Endodermal cell (in vitro differentiated cells): ENCODE measurements at regions not wholly inside any gene's neighbourhood (a gene's known extent, or its start where the extent isn't known, plus 50 kb on each side); places are given as distances from the start of the nearest gene placed in this dataset.
A peak's percentile ranks its signal among the peaks of the same experiment; 100 is the strongest.

ENCODE experiments used
- DNase-seq: peaks from one replicate; pipeline ENCODE4 v3.0.0-alpha.2; 2017
- H3K27ac ChIP-seq: 2 replicates; pipeline ENCODE4 v1.5.1; 2013; ENCODE audit warnings: mild to moderate bottlenecking, low read depth, low read length, moderate library complexity
- H3K27me3 ChIP-seq: 2 replicates; pipeline ENCODE4 v1.6.1; 2013; ENCODE audit warnings: mild to moderate bottlenecking, low read length, moderate library complexity; ENCODE audit not compliant: insufficient read depth, control insufficient read depth, poor library complexity, severe bottlenecking
- H3K36me3 ChIP-seq: 2 replicates; pipeline ENCODE4 v1.7.0; 2013; ENCODE audit warnings: mild to moderate bottlenecking, low read length, moderate library complexity; ENCODE audit not compliant: control insufficient read depth, insufficient read depth
- H3K4me1 ChIP-seq: one replicate; pipeline ENCODE4 v1.7.0; 2013; ENCODE audit warnings: low read length; ENCODE audit not compliant: control insufficient read depth, insufficient read depth
- H3K4me3 ChIP-seq: 2 replicates; pipeline ENCODE4 v1.5.1; 2013; ENCODE audit warnings: mild to moderate bottlenecking, low read length, moderate library complexity
- H3K9ac ChIP-seq: 2 replicates; pipeline ENCODE4 v1.6.1; 2013; ENCODE audit warnings: mild to moderate bottlenecking, low read length, moderate library complexity; ENCODE audit not compliant: poor library complexity, severe bottlenecking; ENCODE audit errors: extremely low read depth
- H3K9me3 ChIP-seq: 2 replicates; pipeline ENCODE4 v1.6.1; 2013; ENCODE audit warnings: mild to moderate bottlenecking, low read length, moderate library complexity; ENCODE audit not compliant: control insufficient read depth
- H3K27ac Mint-ChIP-seq: 2 replicates; pipeline ENCODE4 v1.8.0; 2020; ENCODE audit warnings: mixed read lengths
- H3K27me3 Mint-ChIP-seq: 2 replicates; pipeline ENCODE4 v1.8.0; 2021; ENCODE audit warnings: mild to moderate bottlenecking, mixed read lengths; ENCODE audit not compliant: insufficient read depth
- H3K36me3 Mint-ChIP-seq: 2 replicates; pipeline ENCODE4 v1.8.0; 2020; ENCODE audit warnings: low read depth, mixed read lengths
- H3K4me1 Mint-ChIP-seq: 2 replicates; pipeline ENCODE4 v1.8.0; 2020; ENCODE audit warnings: mixed read lengths
- H3K4me3 Mint-ChIP-seq: 2 replicates; pipeline ENCODE4 v1.8.0; 2020; ENCODE audit warnings: mild to moderate bottlenecking, moderate library complexity, mixed read lengths
- H3K9me3 Mint-ChIP-seq: 2 replicates; pipeline ENCODE4 v1.8.0; 2020; ENCODE audit warnings: mild to moderate bottlenecking, mixed read lengths
- WGBS, 2 experiments: methylation state at CpG; one replicate each; pipeline versions ENCODE4 v1.1.5 to v1.1.7; 2013; ENCODE audit warnings: missing lambda C conversion rate in 2 of 2, mixed read lengths in 1 of 2; ENCODE audit not compliant: insufficient coverage in 1 of 2, insufficient read length in 1 of 2; 5-methylcytosine and 5-hydroxymethylcytosine counted together
- TF ChIP-seq, protein P1 (sequence below): fragments of 200-600 bp; sonication (generic); conservative IDR thresholded peaks from 2 replicates; pipeline ENCODE4 v1.5.0; 2021; ENCODE audit warnings: antibody characterized with exemption, mild to moderate bottlenecking

DNA sequence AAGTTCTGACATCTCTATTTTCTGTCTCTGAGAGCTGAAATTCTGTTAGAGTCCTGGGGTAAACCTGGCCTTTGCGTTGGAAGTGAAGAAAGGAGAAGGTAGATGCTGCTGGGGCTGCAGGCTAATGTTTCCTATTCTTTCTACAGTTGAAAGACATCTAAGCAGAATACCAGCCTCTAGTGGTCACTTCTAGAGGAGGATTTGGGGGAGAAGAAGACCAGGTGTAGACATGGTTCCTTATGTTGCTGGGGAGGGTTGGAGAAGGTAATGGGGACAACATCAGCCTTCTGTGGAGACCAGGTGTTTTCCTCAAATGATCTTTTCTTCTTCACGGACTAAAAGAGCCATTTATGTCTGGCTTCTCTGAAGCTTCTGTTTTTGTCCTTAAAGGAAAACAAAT, 62.6 kb downstream of the BTBD3 start:
- no peaks in the 10 kb centered on the region for H3K27me3 ChIP-seq
- Mint-ChIP-seq H3K27me3 (no peaks in the 10 kb centered on the region), H3K27ac (no peak overlapping the region), H3K36me3 (no peaks in the 10 kb centered on the region), H3K4me3 (no peak overlapping the region), H3K9me3 (peaks cover 5% of the 10 kb centered on the region), H3K4me1 (peaks cover 5% of the 10 kb centered on the region)
- H3K4me3 ChIP-seq = no peak overlapping the region
- TF ChIP-seq, protein P1, sequence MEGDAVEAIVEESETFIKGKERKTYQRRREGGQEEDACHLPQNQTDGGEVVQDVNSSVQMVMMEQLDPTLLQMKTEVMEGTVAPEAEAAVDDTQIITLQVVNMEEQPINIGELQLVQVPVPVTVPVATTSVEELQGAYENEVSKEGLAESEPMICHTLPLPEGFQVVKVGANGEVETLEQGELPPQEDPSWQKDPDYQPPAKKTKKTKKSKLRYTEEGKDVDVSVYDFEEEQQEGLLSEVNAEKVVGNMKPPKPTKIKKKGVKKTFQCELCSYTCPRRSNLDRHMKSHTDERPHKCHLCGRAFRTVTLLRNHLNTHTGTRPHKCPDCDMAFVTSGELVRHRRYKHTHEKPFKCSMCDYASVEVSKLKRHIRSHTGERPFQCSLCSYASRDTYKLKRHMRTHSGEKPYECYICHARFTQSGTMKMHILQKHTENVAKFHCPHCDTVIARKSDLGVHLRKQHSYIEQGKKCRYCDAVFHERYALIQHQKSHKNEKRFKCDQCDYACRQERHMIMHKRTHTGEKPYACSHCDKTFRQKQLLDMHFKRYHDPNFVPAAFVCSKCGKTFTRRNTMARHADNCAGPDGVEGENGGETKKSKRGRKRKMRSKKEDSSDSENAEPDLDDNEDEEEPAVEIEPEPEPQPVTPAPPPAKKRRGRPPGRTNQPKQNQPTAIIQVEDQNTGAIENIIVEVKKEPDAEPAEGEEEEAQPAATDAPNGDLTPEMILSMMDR = peak; percentile 45
- peaks cover 10% of the 10 kb centered on the region for H3K9me3 ChIP-seq
- H3K36me3 ChIP-seq = no peaks in the 10 kb centered on the region
- H3K9ac ChIP-seq = no peak overlapping the region
- H3K4me1 ChIP-seq = no peaks in the 10 kb centered on the region
- WGBS, 2 experiments = 50% methylated on average over 2 of the region's 2 CpGs; no CpG with 5 or more reads in 1 of the 2 experiments
- H3K27ac ChIP-seq = no peak overlapping the region
- DNase-seq = no peak

DNA sequence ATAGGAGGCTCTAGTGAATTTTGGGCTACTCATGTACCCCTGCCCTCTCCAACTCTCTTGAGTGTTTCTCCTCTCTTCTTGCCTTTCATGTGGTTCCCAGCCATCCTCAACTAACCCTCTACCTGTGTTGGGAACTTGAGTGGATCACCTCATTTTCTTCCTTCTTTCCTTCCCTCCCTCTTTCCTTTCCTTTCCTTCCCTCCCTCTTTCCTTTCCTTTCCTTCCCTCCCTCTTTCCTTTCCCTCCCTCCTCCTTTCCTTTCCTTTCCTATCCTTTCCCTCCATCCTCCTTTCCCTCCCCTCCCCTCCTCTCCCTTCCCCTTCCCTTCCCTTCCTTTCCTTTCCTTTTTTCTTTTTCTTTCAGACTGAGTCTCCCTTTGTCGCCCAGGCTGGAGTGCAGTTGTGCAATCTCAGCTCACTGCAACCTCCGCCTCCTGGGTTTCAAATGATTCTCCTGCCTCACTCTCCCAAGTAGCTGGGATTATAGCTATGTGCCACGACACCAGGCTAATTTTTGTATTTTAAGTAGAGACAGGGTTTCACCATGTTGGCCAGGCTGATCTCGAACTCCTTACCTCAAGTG, 63.8 kb downstream of the BTBD3 start:
- Histone ChIP-seq H3K36me3 (no peaks in the 10 kb centered on the region), H3K4me1 (no peaks in the 10 kb centered on the region), H3K27me3 (no peaks in the 10 kb centered on the region), H3K27ac (no peak overlapping the region), H3K9ac (no peak overlapping the region), H3K9me3 (peaks cover 6% of the 10 kb centered on the region), H3K4me3 (no peak overlapping the region)
- H3K4me1 Mint-ChIP-seq = peaks cover 14% of the 10 kb centered on the region
- H3K27me3 Mint-ChIP-seq = no peaks in the 10 kb centered on the region
- no peak overlapping the region for H3K4me3 Mint-ChIP-seq
- peaks cover 4% of the 10 kb centered on the region for H3K9me3 Mint-ChIP-seq
- no peaks in the 10 kb centered on the region for H3K36me3 Mint-ChIP-seq
- TF ChIP-seq, protein P1 = no peak
- WGBS, 2 experiments = 78 to 96% methylated on average over 4 of the region's 4 CpGs
- no peak for DNase-seq
- no peak overlapping the region for H3K27ac Mint-ChIP-seq

DNA sequence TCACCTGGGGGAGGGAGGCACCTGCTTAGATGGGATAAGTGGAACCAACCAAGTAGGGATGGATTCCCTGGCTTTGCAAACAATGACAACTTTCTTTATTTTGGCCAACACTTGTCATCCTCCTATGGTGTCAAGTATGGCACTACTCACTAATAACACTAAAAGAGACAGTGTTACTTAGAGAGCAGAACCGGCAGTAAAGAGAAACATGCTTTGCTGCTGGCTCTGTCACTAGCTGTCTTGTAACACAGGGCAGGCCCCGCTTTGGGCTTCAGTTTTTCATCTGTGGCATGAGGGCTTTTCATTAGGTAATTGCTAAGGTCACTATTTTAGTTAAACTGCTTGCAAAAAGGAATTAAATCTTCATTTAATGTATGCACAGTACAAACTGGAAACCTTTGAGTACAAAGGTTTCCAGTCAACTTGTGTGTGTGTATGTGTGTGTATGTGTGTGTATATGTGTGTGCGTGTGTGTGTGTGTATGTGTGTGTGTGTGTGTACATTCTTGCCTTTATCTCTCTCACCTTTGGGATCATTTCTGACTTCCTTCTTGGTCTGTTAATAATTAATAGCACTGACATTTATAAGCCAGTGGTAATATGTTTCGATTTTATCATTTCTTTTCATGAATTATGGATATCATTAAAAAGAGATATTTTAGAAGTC, 64.7 kb downstream of the BTBD3 start:
- DNase-seq = no peak
- H3K4me1 Mint-ChIP-seq = peaks cover 17% of the 10 kb centered on the region
- no peaks in the 10 kb centered on the region for H3K27me3 Mint-ChIP-seq
- H3K9me3 ChIP-seq = no peaks in the 10 kb centered on the region
- H3K9ac ChIP-seq = no peak overlapping the region
- TF ChIP-seq, protein P1 = no peak
- no peaks in the 10 kb centered on the region for H3K36me3 Mint-ChIP-seq
- H3K4me3 ChIP-seq = no peak overlapping the region
- no peak overlapping the region for H3K4me3 Mint-ChIP-seq
- 94 to 100% methylated on average over 1 to 3 of the region's 4 CpGs for WGBS, 2 experiments
- H3K27ac Mint-ChIP-seq = no peak overlapping the region
- no peaks in the 10 kb centered on the region for H3K4me1 ChIP-seq
- H3K36me3 ChIP-seq = no peaks in the 10 kb centered on the region
- no peaks in the 10 kb centered on the region for H3K27me3 ChIP-seq
- H3K9me3 Mint-ChIP-seq = no peaks in the 10 kb centered on the region
- H3K27ac ChIP-seq = no peak overlapping the region
